GM12878 (cell line): ENCODE measurements at regions not wholly inside any gene's neighbourhood (a gene's known extent, or its start where the extent isn't known, plus 50 kb on each side); places are given as distances from the start of the nearest gene placed in this dataset.

Source experiments
- CBX3 ChIP-seq: fragments of 200-600 bp; sonication (generic); IDR thresholded peaks from 2 replicates; pipeline ENCODE4 v1.6.1; 2016; ENCODE audit warnings: low read depth, borderline replicate concordance
- NRF1 ChIP-seq: conservative IDR thresholded peaks from 2 replicates; pipeline ENCODE4 v1.6.1; 2011; ENCODE audit warnings: mild to moderate bottlenecking, low read depth, low read length, improper control_type of control experiment
- POLR2A ChIP-seq: IDR thresholded peaks from 2 replicates; pipeline ENCODE4 v1.6.1; 2011; ENCODE audit warnings: low read depth, mild to moderate bottlenecking, low read length
- TF ChIP-seq, protein P1 (sequence below): fragments of 450-650 bp; IDR thresholded peaks from 2 replicates; pipeline ENCODE4 v1.6.1; 2018; ENCODE audit warnings: borderline replicate concordance, mild to moderate bottlenecking; ENCODE audit not compliant: partially characterized antibody

DNA sequence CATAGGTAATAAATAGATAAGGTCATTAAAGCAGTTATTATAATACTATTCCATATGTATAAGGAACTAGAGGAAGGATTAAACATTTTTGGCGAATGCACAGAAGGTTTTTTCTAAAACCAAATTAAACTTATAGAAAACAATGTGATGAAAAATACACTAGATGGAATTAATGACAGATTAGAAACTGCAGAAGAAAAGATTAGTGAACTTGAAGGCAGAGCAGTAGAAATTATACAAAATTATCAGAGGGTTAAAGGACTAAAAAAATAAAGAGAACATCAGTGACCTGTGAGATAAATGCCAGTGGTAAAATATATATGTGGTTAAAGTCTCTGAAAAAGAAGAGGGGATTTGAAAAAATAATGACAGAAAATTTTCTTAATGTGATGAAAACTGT lies 74.0 kb downstream of the IGLL5 start:
- TF ChIP-seq, protein P1, sequence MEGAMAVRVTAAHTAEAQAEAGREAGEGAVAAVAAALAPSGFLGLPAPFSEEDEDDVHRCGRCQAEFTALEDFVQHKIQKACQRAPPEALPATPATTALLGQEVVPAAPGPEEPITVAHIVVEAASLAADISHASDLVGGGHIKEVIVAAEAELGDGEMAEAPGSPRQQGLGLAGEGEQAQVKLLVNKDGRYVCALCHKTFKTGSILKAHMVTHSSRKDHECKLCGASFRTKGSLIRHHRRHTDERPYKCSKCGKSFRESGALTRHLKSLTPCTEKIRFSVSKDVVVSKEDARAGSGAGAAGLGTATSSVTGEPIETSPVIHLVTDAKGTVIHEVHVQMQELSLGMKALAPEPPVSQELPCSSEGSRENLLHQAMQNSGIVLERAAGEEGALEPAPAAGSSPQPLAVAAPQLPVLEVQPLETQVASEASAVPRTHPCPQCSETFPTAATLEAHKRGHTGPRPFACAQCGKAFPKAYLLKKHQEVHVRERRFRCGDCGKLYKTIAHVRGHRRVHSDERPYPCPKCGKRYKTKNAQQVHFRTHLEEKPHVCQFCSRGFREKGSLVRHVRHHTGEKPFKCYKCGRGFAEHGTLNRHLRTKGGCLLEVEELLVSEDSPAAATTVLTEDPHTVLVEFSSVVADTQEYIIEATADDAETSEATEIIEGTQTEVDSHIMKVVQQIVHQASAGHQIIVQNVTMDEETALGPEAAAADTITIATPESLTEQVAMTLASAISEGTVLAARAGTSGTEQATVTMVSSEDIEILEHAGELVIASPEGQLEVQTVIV, result no peak
- TF ChIP-seq POLR2A (no peak), CBX3 (no peak), NRF1 (no peak)
